GM18498 (cell line): ENCODE measurements at regions not wholly inside any gene's neighbourhood (a gene's known extent, or its start where the extent isn't known, plus 50 kb on each side); places are given as distances from the start of the nearest gene placed in this dataset.
A peak's percentile ranks its signal among the peaks of the same experiment; 100 is the strongest.
"Not testable (repeated sequence)": the region's sequence is repeated elsewhere in the genome, so short reads cannot be mapped to it uniquely, and the experiment has no call there.

Experiments used
- ATAC-seq: cut with Tn5 transposase; IDR thresholded peaks from one replicate; pipeline ENCODE4 v1.9.1; 2021; ENCODE audit warnings: mild to moderate bottlenecking, moderate library complexity; ENCODE audit not compliant: unreplicated experiment

- ATAC-seq = no peak
These were observed 177.2 kb downstream of the PLPPR4 start for GRCh38 chr1:99441299-99442095.

- ATAC-seq = not testable (repeated sequence)
These were observed 180.1 kb downstream of the PLPPR4 start for GRCh38 chr1:99444211-99444927.

- no peak for ATAC-seq
These were observed 180.8 kb downstream of the PLPPR4 start for GRCh38 chr1:99445071-99445470.

GRCh38 chr1:99445486-99445885, 181.2 kb downstream of the PLPPR4 start:
- no peak for ATAC-seq

- ATAC-seq = no peak
These were observed 183.4 kb downstream of the PLPPR4 start for GRCh38 chr1:99447721-99448120.

- no peak for ATAC-seq
These were observed 190.2 kb upstream of the PALMD start for GRCh38 chr1:99455760-99456159.

- no peak for ATAC-seq
These were observed 189.4 kb upstream of the PALMD start for GRCh38 chr1:99456536-99456935.

GRCh38 chr1:99457381-99458165, 188.3 kb upstream of the PALMD start:
- ATAC-seq = no peak

GRCh38 chr1:99461499-99461898, 184.4 kb upstream of the PALMD start:
- no peak for ATAC-seq

- ATAC-seq = no peak
These were observed 181.2 kb upstream of the PALMD start for GRCh38 chr1:99464738-99465137.

- no peak for ATAC-seq
These were observed 180.6 kb upstream of the PALMD start for GRCh38 chr1:99465176-99465900.

GRCh38 chr1:99467645-99468044, 178.3 kb upstream of the PALMD start:
- no peak for ATAC-seq

GRCh38 chr1:99469550-99469971, 176.4 kb upstream of the PALMD start:
- ATAC-seq = no peak

GRCh38 chr1:99472893-99473292, 173.0 kb upstream of the PALMD start:
- ATAC-seq = no peak

- no peak for ATAC-seq
These were observed 171.5 kb upstream of the PALMD start for GRCh38 chr1:99474350-99474893.

GRCh38 chr1:99476058-99476457, 169.9 kb upstream of the PALMD start:
- ATAC-seq = no peak

- ATAC-seq = peak; percentile 84
These were observed 164.4 kb upstream of the PALMD start for GRCh38 chr1:99481391-99481996.

GRCh38 chr1:99482286-99482685, 163.6 kb upstream of the PALMD start:
- no peak for ATAC-seq

- ATAC-seq = no peak
These were observed 163.2 kb upstream of the PALMD start for GRCh38 chr1:99482750-99483149.

- ATAC-seq = no peak
These were observed 155.9 kb upstream of the PALMD start for GRCh38 chr1:99490031-99490430.
